OCI-LY1 (cell line): ENCODE measurements at regions not wholly inside any gene's neighbourhood (a gene's known extent, or its start where the extent isn't known, plus 50 kb on each side); places are given as distances from the start of the nearest gene placed in this dataset.
"Not testable (repeated sequence)": the region's sequence is repeated elsewhere in the genome, so short reads cannot be mapped to it uniquely, and the experiment has no call there.

Experiments
- H2AFZ ChIP-seq: fragments of 200-600 bp; sonication (generic), shearing (Covaris generic); 2 replicates; pipeline ENCODE4 v1.6.0; 2014; ENCODE audit warnings: antibody characterized with exemption, mild to moderate bottlenecking, low read length
- H3F3A ChIP-seq: fragments of 200-600 bp; sonication (generic), shearing (Covaris generic); 2 replicates; pipeline ENCODE4 v1.6.0; 2014; ENCODE audit warnings: mild to moderate bottlenecking, antibody characterized with exemption, low read length, moderate library complexity; ENCODE audit not compliant: insufficient read depth
- H3K27ac ChIP-seq: fragments of 200-600 bp; sonication (generic); 2 replicates; pipeline ENCODE4 v1.5.1; 2014; ENCODE audit warnings: low read length, mixed run types, mild to moderate bottlenecking, low read depth; ENCODE audit not compliant: poor library complexity, severe bottlenecking
- H3K27me3 ChIP-seq: fragments of 200-600 bp; sonication (generic); 2 replicates; pipeline ENCODE4 v1.6.0; 2014; ENCODE audit warnings: antibody characterized with exemption, mild to moderate bottlenecking, low read length, moderate library complexity; ENCODE audit not compliant: insufficient read depth
- H3K36me3 ChIP-seq: fragments of 200-600 bp; sonication (generic); 2 replicates; pipeline ENCODE4 v1.6.1; 2014; ENCODE audit warnings: mild to moderate bottlenecking, antibody characterized with exemption, low read length, moderate library complexity, mixed read lengths; ENCODE audit not compliant: insufficient read depth
- H3K4me1 ChIP-seq: fragments of 200-600 bp; sonication (generic); 2 replicates; pipeline ENCODE4 v1.5.1; 2014; ENCODE audit warnings: mild to moderate bottlenecking, low read length, moderate library complexity; ENCODE audit not compliant: insufficient read depth, severe bottlenecking
- H3K4me2 ChIP-seq: fragments of 200-600 bp; sonication (generic), shearing (Covaris generic); 2 replicates; pipeline ENCODE4 v1.6.1; 2014; ENCODE audit warnings: low read length
- H3K4me3 ChIP-seq: fragments of 200-600 bp; sonication (generic); 2 replicates; pipeline ENCODE4 v1.5.1; 2014; ENCODE audit warnings: low read length, low read depth, mild to moderate bottlenecking, mixed read lengths; ENCODE audit not compliant: poor library complexity, severe bottlenecking
- H3K79me2 ChIP-seq: fragments of 200-600 bp; shearing (Covaris generic); 2 replicates; pipeline ENCODE4 v1.6.1; 2016; ENCODE audit warnings: mixed run types, low read length, mixed read lengths; ENCODE audit not compliant: insufficient read depth
- H3K9ac ChIP-seq: fragments of 200-600 bp; sonication (generic), shearing (Covaris generic); 2 replicates; pipeline ENCODE4 v1.6.1; 2014; ENCODE audit warnings: mild to moderate bottlenecking, low read length, mixed read lengths
- H3K9me2 ChIP-seq: fragments of 200-600 bp; sonication (generic), shearing (Covaris generic); 2 replicates; pipeline ENCODE4 v1.6.1; 2014; ENCODE audit warnings: low read depth, mild to moderate bottlenecking, low read length, mixed read lengths
- H3K9me3 ChIP-seq: fragments of 200-600 bp; shearing (Covaris generic); 2 replicates; pipeline ENCODE4 v1.6.1; 2014; ENCODE audit warnings: low read length, mixed read lengths
- H4K20me1 ChIP-seq: fragments of 200-600 bp; sonication (generic), shearing (Covaris generic); 2 replicates; pipeline ENCODE4 v1.6.0; 2016; ENCODE audit warnings: mild to moderate bottlenecking, low read length; ENCODE audit not compliant: insufficient read depth
- EZH2 ChIP-seq: fragments of 200-600 bp; sonication (generic), shearing (Covaris generic); IDR thresholded peaks from 2 replicates; pipeline ENCODE4 v1.8.0; 2017; ENCODE audit warnings: borderline replicate concordance, mixed run types, mild to moderate bottlenecking, antibody characterized with exemption, low read length, moderate library complexity, mixed read lengths
- TF ChIP-seq, protein P1 (sequence below): fragments of 200-600 bp; sonication (generic), shearing (Covaris generic); IDR thresholded peaks from 2 replicates; pipeline ENCODE4 v1.5.1; 2017; ENCODE audit warnings: mild to moderate bottlenecking, antibody characterized with exemption, low read length, moderate library complexity, mixed read lengths

DNA sequence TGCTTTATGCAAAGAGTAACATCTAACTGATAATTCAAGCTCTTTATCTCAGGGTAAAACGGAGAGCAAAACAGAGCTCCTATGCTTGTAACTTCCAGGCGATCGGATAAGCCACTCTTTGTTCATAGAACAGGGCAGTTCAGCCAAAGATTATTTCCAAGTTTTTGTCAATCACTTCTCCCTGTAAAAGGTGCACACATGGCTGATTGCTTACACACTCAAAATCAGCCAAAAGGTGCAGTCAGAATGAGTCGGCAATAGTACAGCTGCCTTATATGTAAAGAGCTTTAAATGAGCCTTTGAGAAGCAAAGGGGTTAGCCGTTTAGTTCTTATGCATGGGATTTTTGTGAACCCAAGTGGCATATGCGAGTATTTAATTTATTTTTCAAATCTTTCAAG is 449.6 kb upstream of the POU3F2 start:
- H2AFZ ChIP-seq = no peak overlapping the region
- no peak overlapping the region for H3K4me2 ChIP-seq
- no peaks in the 10 kb centered on the region for H3K79me2 ChIP-seq
- no peak for TF ChIP-seq EZH2
- TF ChIP-seq, protein P1, sequence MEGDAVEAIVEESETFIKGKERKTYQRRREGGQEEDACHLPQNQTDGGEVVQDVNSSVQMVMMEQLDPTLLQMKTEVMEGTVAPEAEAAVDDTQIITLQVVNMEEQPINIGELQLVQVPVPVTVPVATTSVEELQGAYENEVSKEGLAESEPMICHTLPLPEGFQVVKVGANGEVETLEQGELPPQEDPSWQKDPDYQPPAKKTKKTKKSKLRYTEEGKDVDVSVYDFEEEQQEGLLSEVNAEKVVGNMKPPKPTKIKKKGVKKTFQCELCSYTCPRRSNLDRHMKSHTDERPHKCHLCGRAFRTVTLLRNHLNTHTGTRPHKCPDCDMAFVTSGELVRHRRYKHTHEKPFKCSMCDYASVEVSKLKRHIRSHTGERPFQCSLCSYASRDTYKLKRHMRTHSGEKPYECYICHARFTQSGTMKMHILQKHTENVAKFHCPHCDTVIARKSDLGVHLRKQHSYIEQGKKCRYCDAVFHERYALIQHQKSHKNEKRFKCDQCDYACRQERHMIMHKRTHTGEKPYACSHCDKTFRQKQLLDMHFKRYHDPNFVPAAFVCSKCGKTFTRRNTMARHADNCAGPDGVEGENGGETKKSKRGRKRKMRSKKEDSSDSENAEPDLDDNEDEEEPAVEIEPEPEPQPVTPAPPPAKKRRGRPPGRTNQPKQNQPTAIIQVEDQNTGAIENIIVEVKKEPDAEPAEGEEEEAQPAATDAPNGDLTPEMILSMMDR = no peak
- H3K27ac ChIP-seq = no peak overlapping the region
- no peaks in the 10 kb centered on the region for H3K9me2 ChIP-seq
- no peaks in the 10 kb centered on the region for H3F3A ChIP-seq
- no peaks in the 10 kb centered on the region for H3K36me3 ChIP-seq
- H3K9me3 ChIP-seq = no peaks in the 10 kb centered on the region
- no peaks in the 10 kb centered on the region for H4K20me1 ChIP-seq
- no peaks in the 10 kb centered on the region for H3K4me1 ChIP-seq
- H3K27me3 ChIP-seq = no peaks in the 10 kb centered on the region
- H3K9ac ChIP-seq = no peak overlapping the region
- H3K4me3 ChIP-seq = no peak overlapping the region

DNA sequence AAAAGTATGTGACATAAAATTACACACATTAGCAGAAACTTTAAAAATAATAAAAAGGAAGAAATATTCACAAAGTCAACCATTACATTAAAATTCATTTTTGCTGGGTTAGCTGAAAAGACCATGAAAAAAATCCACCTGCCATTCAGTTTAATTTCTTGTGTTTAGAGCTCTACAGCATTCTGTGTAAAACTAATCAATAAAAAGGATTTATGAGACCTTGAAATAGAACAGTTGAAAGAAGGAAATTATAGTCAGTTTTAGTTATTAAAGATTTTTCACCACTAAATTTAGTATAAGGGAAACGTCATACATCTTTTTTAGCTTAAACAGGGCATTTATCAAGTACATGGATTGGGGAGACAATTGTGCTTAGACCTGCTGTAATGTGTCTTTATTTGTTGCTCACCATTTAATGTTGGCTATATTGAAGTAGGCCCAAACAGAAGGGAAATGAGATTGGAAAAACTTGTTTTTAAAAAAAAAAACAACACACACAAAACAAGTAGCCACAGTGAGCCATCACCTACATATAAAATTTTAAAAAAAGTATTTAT is 438.7 kb upstream of the POU3F2 start:
- Histone ChIP-seq H3K4me2 (no peak overlapping the region), H3K9ac (no peak overlapping the region), H2AFZ (no peak overlapping the region), H3K27ac (no peak overlapping the region), H3K9me3 (no peaks in the 10 kb centered on the region), H3F3A (no peaks in the 10 kb centered on the region), H3K27me3 (no peaks in the 10 kb centered on the region), H3K9me2 (no peaks in the 10 kb centered on the region), H3K4me1 (no peaks in the 10 kb centered on the region), H3K79me2 (no peaks in the 10 kb centered on the region), H4K20me1 (no peaks in the 10 kb centered on the region), H3K36me3 (no peaks in the 10 kb centered on the region), H3K4me3 (no peak overlapping the region)
- TF ChIP-seq, protein P1 = no peak
- no peak for TF ChIP-seq EZH2

DNA sequence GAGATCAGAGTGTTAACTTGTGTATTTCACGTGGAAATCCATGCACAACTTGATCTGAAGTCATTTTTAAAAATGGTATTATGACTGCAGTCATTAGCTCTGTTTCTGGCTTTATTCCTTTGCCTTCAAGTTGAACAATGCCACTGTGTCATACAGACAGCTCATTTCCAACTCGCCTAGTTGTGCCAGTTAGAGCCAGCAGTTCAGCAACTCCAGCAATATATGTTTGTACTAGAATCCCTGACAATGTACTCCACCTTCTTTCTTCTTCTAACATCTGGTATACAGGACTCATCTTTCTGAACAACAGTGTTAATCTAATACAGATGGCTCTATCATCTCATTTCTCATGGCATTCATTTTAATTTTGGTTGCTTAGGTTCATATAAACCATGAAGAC is 418.3 kb upstream of the POU3F2 start:
- no peak overlapping the region for H3K9ac ChIP-seq
- H3K4me1 ChIP-seq = no peaks in the 10 kb centered on the region
- no peaks in the 10 kb centered on the region for H4K20me1 ChIP-seq
- no peaks in the 10 kb centered on the region for H3K9me3 ChIP-seq
- no peak overlapping the region for H3K4me3 ChIP-seq
- H3K9me2 ChIP-seq = no peaks in the 10 kb centered on the region
- H3F3A ChIP-seq = no peaks in the 10 kb centered on the region
- TF ChIP-seq EZH2 = no peak
- TF ChIP-seq, protein P1 = no peak
- H3K79me2 ChIP-seq = no peaks in the 10 kb centered on the region
- no peaks in the 10 kb centered on the region for H3K36me3 ChIP-seq
- no peak overlapping the region for H3K27ac ChIP-seq
- no peaks in the 10 kb centered on the region for H3K27me3 ChIP-seq
- no peak overlapping the region for H2AFZ ChIP-seq
- H3K4me2 ChIP-seq = no peak overlapping the region

DNA sequence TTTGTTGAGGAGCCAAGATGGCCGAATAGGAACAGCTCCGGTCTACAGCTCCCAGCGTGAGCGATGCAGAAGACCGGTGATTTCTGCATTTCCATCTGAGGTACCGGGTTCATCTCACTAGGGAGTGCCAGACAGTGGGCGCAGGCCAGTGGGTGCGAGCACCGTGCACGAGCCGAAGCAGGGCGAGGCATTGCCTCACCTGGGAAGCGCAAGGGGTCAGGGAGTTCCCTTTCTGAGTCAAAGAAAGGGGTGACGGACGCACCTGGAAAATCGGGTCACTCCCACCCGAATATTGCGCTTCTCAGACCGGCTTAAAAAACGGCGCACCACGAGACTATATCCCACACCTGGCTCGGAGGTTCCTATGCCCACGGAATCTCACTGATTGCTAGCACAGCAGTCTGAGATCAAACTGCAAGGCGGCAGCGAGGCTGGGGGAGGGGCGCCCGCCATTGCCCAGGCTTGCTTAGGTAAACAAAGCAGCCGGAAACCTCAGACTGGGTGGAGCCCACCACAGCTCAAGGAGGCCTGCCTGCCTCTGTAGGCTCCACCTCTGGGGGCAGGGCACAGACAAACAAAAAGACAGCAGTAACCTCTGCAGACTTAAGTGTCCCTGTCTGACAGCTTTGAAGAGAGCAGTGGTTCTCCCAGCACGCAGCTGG is 417.7 kb upstream of the POU3F2 start:
- not testable (repeated sequence) for H3K4me2 ChIP-seq, H3K36me3 ChIP-seq, H2AFZ ChIP-seq, H3K9me3 ChIP-seq, H3F3A ChIP-seq, H3K4me3 ChIP-seq, H3K27ac ChIP-seq, H3K9me2 ChIP-seq, H3K27me3 ChIP-seq, H3K4me1 ChIP-seq, H3K9ac ChIP-seq, H4K20me1 ChIP-seq, H3K79me2 ChIP-seq
